ENCODE measurements at regions not wholly inside any gene's neighbourhood (a gene's known extent, or its start where the extent isn't known, plus 50 kb on each side); places are given as distances from the start of the nearest gene placed in this dataset.

GRCh38 chr13:106369091-106369490, 166.4 kb downstream of the EFNB2 start:
- H3K9me3 ChIP-seq (ENCODE audit: insufficient read depth, low read length, severe bottlenecking) = no peaks in the 10 kb centered on the region
- no peak for DNase-seq
- no peaks in the 10 kb centered on the region for H4K20me1 ChIP-seq (ENCODE audit: insufficient read depth, low read length)
- no peak overlapping the region for H3K9ac ChIP-seq (ENCODE audit: low read depth, low read length)
- no peak for ATAC-seq (ENCODE audit: insufficient read depth, low read depth)
- H3K4me3 ChIP-seq (ENCODE audit: low read depth in 1 of 2, low read length in 2 of 2) = no peak overlapping the region
- TF ChIP-seq CTCF (IDR thresholded peaks at IDR 0.05; ENCODE audit: borderline replicate concordance, extremely low read depth, low read length, poor library complexity, severe bottlenecking) (no peak), EZH2 (IDR thresholded peaks at IDR 0.05; ENCODE audit: borderline replicate concordance, low read depth, low read length, severe bottlenecking) (no peak)
- no peak overlapping the region for H2AFZ ChIP-seq (ENCODE audit: low read depth, low read length)
- H3K27ac ChIP-seq (ENCODE audit: low read length) = no peak overlapping the region
- peaks cover 25% of the 10 kb centered on the region for H3K4me1 ChIP-seq (ENCODE audit: insufficient read depth, low read length)
- H3K4me2 ChIP-seq (ENCODE audit: insufficient read depth, low read length) = no peak overlapping the region
- H3K79me2 ChIP-seq (ENCODE audit: insufficient read depth, low read length) = no peaks in the 10 kb centered on the region
- H3K36me3 ChIP-seq (ENCODE audit: insufficient read depth, low read length) = no peaks in the 10 kb centered on the region
- H3K27me3 ChIP-seq (ENCODE audit: insufficient read depth, low read length, poor library complexity) = no peaks in the 10 kb centered on the region

GRCh38 chr13:106367361-106367971, 168.0 kb downstream of the EFNB2 start:
- ATAC-seq (ENCODE audit: insufficient read depth, low read depth) = no peak
- H3K4me2 ChIP-seq (ENCODE audit: insufficient read depth, low read length) = no peak overlapping the region

GRCh38 chr13:106362707-106363106, 172.8 kb downstream of the EFNB2 start:
- Histone ChIP-seq H3K36me3 (ENCODE audit: insufficient read depth, low read length) (no peaks in the 10 kb centered on the region), H3K79me2 (ENCODE audit: insufficient read depth, low read length) (no peaks in the 10 kb centered on the region), H3K9me3 (ENCODE audit: insufficient read depth, low read length, severe bottlenecking) (no peaks in the 10 kb centered on the region), H3K27ac (ENCODE audit: low read length) (no peak overlapping the region), H3K4me2 (ENCODE audit: insufficient read depth, low read length) (no peak overlapping the region), H4K20me1 (ENCODE audit: insufficient read depth, low read length) (no peaks in the 10 kb centered on the region), H2AFZ (ENCODE audit: low read depth, low read length) (no peak overlapping the region), H3K4me3 (ENCODE audit: low read depth in 1 of 2, low read length in 2 of 2) (no peak overlapping the region), H3K27me3 (ENCODE audit: insufficient read depth, low read length, poor library complexity) (no peaks in the 10 kb centered on the region), H3K9ac (ENCODE audit: low read depth, low read length) (no peak overlapping the region), H3K4me1 (ENCODE audit: insufficient read depth, low read length) (no peaks in the 10 kb centered on the region)
- TF ChIP-seq EZH2 (IDR thresholded peaks at IDR 0.05; ENCODE audit: borderline replicate concordance, low read depth, low read length, severe bottlenecking) = no peak
- TF ChIP-seq CTCF (IDR thresholded peaks at IDR 0.05; ENCODE audit: borderline replicate concordance, extremely low read depth, low read length, poor library complexity, severe bottlenecking) = no peak
- no peak for ATAC-seq (ENCODE audit: insufficient read depth, low read depth)
- no peak for DNase-seq

More at GRCh38 chr13:106367361-106367971, 168.0 kb downstream of the EFNB2 start:
- H4K20me1 ChIP-seq (ENCODE audit: insufficient read depth, low read length) = no peaks in the 10 kb centered on the region
- TF ChIP-seq CTCF (IDR thresholded peaks at IDR 0.05; ENCODE audit: borderline replicate concordance, extremely low read depth, low read length, poor library complexity, severe bottlenecking) = no peak
- TF ChIP-seq EZH2 (IDR thresholded peaks at IDR 0.05; ENCODE audit: borderline replicate concordance, low read depth, low read length, severe bottlenecking) = no peak
- peaks cover 9% of the 10 kb centered on the region for H3K4me1 ChIP-seq (ENCODE audit: insufficient read depth, low read length)
- DNase-seq = no peak
- no peaks in the 10 kb centered on the region for H3K27me3 ChIP-seq (ENCODE audit: insufficient read depth, low read length, poor library complexity)
- no peak overlapping the region for H3K4me3 ChIP-seq (ENCODE audit: low read depth in 1 of 2, low read length in 2 of 2)
- no peak overlapping the region for H3K27ac ChIP-seq (ENCODE audit: low read length)
- no peaks in the 10 kb centered on the region for H3K79me2 ChIP-seq (ENCODE audit: insufficient read depth, low read length)
- no peaks in the 10 kb centered on the region for H3K9me3 ChIP-seq (ENCODE audit: insufficient read depth, low read length, severe bottlenecking)
- no peaks in the 10 kb centered on the region for H3K36me3 ChIP-seq (ENCODE audit: insufficient read depth, low read length)
- no peak overlapping the region for H2AFZ ChIP-seq (ENCODE audit: low read depth, low read length)
- H3K9ac ChIP-seq (ENCODE audit: low read depth, low read length) = no peak overlapping the region
